Central memory CD8-positive, alpha-beta T cell (primary cell): ENCODE measurements at regions not wholly inside any gene's neighbourhood (a gene's known extent, or its start where the extent isn't known, plus 50 kb on each side); places are given as distances from the start of the nearest gene placed in this dataset.

Experiments
- ATAC-seq: fragments of 150-1000 bp; cut with Tn5 transposase; replicated peaks from 2 replicates; pipeline ENCODE4 v1.10.0; 2022; ENCODE audit warnings: mild to moderate bottlenecking, moderate FRiP score, moderate number of reproducible peaks; ENCODE audit not compliant: poor library complexity, severe bottlenecking; ENCODE audit errors: extremely low read depth
- DNase-seq, 2 donors: peaks; one replicate each; pipeline ENCODE4 v3.0.0; 2021; ENCODE audit warnings: low spot score in 2 of 2
- H3K27ac Mint-ChIP-seq: one replicate; pipeline ENCODE4 v1.8.0; 2022; ENCODE audit warnings: low read depth, mild to moderate bottlenecking, moderate library complexity, mixed read lengths
- H3K27me3 Mint-ChIP-seq: one replicate; pipeline ENCODE4 v1.8.0; 2022; ENCODE audit warnings: mixed read lengths
- H3K36me3 Mint-ChIP-seq: one replicate; pipeline ENCODE4 v1.8.0; 2022; ENCODE audit warnings: mild to moderate bottlenecking, moderate library complexity, mixed read lengths; ENCODE audit not compliant: insufficient read depth
- H3K4me1 Mint-ChIP-seq: one replicate; pipeline ENCODE4 v1.8.0; 2022; ENCODE audit warnings: mixed read lengths
- H3K4me3 Mint-ChIP-seq: one replicate; pipeline ENCODE4 v1.8.0; 2022; ENCODE audit warnings: mild to moderate bottlenecking, moderate library complexity, mixed read lengths
- H3K9me3 Mint-ChIP-seq: one replicate; pipeline ENCODE4 v1.8.0; 2022; ENCODE audit warnings: mixed read lengths

DNA sequence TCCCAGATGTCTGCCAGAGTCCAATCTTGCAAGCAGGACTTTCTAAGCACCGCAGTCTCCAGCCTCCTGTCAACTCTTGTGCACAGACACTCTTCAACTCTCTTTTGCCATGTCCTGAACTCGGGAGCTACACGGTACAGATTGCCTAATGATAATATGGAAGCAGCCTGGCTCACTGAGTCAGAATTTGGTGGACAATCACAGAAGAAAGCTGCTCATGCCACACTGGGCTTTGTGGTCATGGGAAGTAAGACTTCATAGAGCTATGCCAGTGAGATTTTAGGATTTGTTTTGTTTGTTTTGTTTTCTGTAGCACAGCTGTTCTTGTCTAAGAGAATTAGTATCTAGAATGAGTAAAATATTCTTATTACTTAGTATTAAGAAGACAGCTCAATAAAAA lies 144.1 kb upstream of the PRSS58 start:
- no peak overlapping the region for H3K27ac Mint-ChIP-seq
- H3K9me3 Mint-ChIP-seq, result no peaks in the 10 kb centered on the region
- H3K36me3 Mint-ChIP-seq, result no peaks in the 10 kb centered on the region
- DNase-seq (no peak), ATAC-seq (no peak)
- H3K4me1 Mint-ChIP-seq, result no peaks in the 10 kb centered on the region
- no peak overlapping the region for H3K4me3 Mint-ChIP-seq
- peaks cover 50% of the 10 kb centered on the region for H3K27me3 Mint-ChIP-seq

DNA sequence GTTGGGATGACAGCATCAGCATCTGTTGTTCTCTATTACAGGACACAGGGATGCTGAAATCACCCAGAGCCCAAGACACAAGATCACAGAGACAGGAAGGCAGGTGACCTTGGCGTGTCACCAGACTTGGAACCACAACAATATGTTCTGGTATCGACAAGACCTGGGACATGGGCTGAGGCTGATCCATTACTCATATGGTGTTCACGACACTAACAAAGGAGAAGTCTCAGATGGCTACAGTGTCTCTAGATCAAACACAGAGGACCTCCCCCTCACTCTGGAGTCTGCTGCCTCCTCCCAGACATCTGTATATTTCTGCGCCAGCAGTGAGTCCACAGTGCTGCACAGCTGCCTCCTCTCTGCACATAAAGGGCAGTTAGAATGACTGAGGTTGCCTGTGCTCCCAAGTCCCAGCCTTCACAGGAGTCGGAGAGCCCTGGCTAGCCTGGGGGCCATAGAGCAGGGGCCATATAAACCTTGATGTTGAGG lies 142.2 kb upstream of the PRSS58 start:
- H3K27ac Mint-ChIP-seq, result no peak overlapping the region
- peaks cover 47% of the 10 kb centered on the region for H3K27me3 Mint-ChIP-seq
- no peak for ATAC-seq
- H3K4me1 Mint-ChIP-seq, result no peaks in the 10 kb centered on the region
- no peaks in the 10 kb centered on the region for H3K9me3 Mint-ChIP-seq
- no peaks in the 10 kb centered on the region for H3K36me3 Mint-ChIP-seq
- H3K4me3 Mint-ChIP-seq, result no peak overlapping the region
- DNase-seq, result no peak

DNA sequence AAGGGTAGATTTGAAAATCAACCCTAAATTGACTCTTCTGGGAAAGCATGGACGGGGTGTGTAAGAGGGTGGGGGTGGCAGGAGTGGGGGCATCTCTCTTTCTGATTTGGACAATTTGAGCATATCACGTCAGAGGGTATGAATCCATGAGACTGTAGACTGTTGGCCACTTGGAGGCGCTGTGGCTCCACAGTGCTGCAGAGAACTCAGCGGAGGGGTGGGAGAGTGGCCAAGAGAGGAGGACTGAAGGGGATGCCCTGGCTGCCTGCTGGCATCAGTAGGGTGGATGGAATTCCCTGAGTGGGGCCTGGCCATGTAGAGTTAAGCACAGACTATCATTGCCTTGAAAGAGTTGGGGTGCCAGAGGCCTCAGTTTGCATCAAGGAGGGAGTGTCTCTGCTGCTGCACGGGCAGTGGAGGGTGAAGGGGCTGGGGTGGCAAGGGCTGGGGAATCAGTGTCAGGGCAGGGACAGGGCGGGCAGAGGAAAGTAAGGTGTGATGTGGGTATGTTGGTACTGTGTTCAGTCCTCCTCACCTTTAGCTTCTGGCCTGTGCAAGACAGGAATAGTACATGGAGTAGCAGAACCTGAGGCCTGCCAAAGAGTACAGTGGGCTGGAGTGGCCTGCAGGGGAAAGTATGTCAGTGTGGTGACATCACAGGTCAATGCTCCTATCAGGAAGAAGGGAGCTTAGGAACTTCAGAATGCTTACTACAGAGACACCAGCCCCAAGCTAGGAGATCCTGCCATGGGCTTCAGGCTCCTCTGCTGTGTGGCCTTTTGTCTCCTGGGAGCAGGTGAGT lies 133.5 kb upstream of the PRSS58 start:
- Mint-ChIP-seq H3K36me3 (no peaks in the 10 kb centered on the region), H3K9me3 (no peaks in the 10 kb centered on the region), H3K4me3 (peak overlapping the region; percentile 41), H3K27me3 (peaks cover 6% of the 10 kb centered on the region), H3K27ac (no peak overlapping the region), H3K4me1 (no peaks in the 10 kb centered on the region)
- no peak for DNase-seq
- ATAC-seq, result peak; percentile 52

DNA sequence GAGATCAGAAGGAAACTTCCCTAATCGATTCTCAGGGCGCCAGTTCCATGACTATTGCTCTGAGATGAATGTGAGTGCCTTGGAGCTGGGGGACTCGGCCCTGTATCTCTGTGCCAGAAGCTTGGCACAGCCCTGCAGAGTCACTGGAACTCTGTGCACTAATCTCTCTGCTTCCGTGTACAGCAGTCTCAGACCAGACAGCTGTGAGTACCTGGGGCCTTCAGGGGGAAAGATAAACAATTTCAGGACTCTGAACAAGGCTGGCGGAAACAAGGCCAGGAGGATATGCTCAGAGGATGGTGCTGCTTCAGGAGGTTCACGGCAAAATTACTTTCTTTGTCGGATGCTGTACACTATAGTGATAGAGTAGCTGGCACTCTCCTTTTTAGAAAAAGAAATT lies 131.7 kb upstream of the PRSS58 start:
- H3K27me3 Mint-ChIP-seq, result peaks cover 4% of the 10 kb centered on the region
- H3K27ac Mint-ChIP-seq, result no peak overlapping the region
- DNase-seq, result no peak
- ATAC-seq, result no peak
- H3K9me3 Mint-ChIP-seq, result no peaks in the 10 kb centered on the region
- H3K36me3 Mint-ChIP-seq, result no peaks in the 10 kb centered on the region
- H3K4me1 Mint-ChIP-seq, result peaks cover 9% of the 10 kb centered on the region
- no peak overlapping the region for H3K4me3 Mint-ChIP-seq

DNA sequence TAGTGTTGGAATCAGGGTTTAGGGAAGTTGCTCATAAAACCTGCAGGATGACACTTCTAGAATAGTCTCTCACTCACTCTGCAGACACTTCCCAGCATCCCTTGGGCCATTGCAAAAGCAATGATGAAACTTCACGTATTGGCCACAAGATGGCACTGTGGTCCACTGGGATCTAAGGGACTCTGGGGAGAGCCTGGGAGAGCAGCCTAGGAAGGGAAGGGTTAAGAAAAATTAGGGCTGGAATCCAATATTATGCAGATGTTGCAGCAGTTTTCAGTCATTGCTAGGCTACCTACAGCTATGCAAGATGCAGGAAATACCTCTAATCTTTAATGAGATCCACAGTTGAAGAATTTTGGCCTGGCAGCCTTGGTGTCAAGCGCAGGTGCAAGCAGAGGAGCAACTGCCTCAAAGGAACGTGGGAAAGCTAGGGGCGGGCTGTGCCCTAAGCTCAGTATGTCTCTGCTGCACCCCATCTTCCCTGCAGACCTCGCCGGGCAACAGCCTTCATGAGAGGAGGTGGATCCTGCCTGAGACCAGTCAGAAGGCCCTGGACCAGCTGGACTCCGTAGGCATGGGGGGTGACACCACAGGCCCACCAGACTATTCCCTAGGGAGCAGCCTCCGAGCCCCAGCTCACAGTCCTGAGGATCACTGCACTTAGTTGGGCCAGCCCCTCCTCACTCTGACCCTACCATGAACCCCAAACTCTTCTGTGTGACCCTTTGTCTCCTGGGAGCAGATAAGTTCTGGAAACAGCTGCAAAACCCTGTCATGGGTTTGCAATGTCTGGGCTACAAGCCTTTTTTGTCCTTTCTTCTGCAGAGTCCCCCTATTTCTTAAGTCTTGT lies 127.9 kb upstream of the PRSS58 start:
- no peak for DNase-seq
- Mint-ChIP-seq H3K4me1 (peaks cover 22% of the 10 kb centered on the region), H3K36me3 (no peaks in the 10 kb centered on the region)

DNA sequence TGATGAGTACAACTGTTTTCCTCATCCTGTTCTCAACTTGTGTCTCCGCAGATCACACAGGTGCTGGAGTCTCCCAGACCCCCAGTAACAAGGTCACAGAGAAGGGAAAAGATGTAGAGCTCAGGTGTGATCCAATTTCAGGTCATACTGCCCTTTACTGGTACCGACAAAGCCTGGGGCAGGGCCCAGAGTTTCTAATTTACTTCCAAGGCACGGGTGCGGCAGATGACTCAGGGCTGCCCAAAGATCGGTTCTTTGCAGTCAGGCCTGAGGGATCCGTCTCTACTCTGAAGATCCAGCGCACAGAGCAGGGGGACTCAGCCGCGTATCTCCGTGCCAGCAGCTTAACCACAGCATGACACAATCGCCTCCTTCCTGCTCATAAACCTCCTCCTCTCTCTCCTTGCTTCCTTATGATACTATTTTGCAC lies 126.7 kb upstream of the PRSS58 start:
- Mint-ChIP-seq H3K9me3 (no peaks in the 10 kb centered on the region), H3K27ac (peak overlapping the region; percentile 11)

More for the DNA sequence above, 127.9 kb upstream of the PRSS58 start:
- peak overlapping the region; percentile 34 for H3K4me3 Mint-ChIP-seq
- no peaks in the 10 kb centered on the region for H3K9me3 Mint-ChIP-seq
- no peaks in the 10 kb centered on the region for H3K27me3 Mint-ChIP-seq
- H3K27ac Mint-ChIP-seq, result no peak overlapping the region
- peak; percentile 48 for ATAC-seq

DNA sequence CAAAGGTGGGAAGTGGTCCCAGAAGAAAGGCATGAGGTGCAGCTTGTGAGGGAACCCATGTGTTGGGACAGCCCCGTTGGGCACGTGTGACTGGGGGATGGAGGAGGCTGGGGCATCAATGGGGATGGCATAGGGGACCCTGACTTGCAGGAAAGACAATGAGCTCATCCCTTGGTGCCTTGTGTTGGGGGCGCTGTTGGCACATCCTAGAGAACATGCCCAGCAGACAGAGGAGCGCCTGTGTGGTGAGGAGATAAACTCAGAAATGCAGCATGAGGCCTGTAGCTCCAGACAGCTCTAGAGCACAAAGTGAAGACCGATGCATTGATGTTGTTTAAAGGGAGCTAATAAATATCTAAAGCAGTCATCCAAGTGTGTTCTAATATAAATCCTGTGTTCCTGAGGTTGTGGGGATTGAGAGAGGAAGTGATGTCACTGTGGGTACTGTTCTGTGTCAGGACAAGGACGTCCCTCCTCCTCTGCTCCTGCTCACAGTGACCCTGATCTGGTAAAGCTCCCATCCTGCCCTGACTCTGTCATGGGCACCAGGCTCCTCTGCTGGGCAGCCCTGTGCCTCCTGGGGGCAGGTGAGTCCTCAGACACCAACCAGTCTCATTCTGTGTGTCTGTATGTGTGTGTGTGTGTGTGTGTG lies 126.1 kb upstream of the PRSS58 start:
- H3K27me3 Mint-ChIP-seq, result no peaks in the 10 kb centered on the region
- no peak for DNase-seq
- no peaks in the 10 kb centered on the region for H3K9me3 Mint-ChIP-seq
- H3K27ac Mint-ChIP-seq, result peak overlapping the region; percentile 11
- H3K4me3 Mint-ChIP-seq, result peak overlapping the region; percentile 48
- no peaks in the 10 kb centered on the region for H3K36me3 Mint-ChIP-seq
- no peak for ATAC-seq
- H3K4me1 Mint-ChIP-seq, result peaks cover 22% of the 10 kb centered on the region

More for the DNA sequence above, 126.7 kb upstream of the PRSS58 start:
- DNase-seq (no peak), ATAC-seq (peak; percentile 68)
- Mint-ChIP-seq H3K4me3 (peak overlapping the region; percentile 34), H3K27me3 (no peaks in the 10 kb centered on the region), H3K4me1 (peaks cover 22% of the 10 kb centered on the region), H3K36me3 (no peaks in the 10 kb centered on the region)

DNA sequence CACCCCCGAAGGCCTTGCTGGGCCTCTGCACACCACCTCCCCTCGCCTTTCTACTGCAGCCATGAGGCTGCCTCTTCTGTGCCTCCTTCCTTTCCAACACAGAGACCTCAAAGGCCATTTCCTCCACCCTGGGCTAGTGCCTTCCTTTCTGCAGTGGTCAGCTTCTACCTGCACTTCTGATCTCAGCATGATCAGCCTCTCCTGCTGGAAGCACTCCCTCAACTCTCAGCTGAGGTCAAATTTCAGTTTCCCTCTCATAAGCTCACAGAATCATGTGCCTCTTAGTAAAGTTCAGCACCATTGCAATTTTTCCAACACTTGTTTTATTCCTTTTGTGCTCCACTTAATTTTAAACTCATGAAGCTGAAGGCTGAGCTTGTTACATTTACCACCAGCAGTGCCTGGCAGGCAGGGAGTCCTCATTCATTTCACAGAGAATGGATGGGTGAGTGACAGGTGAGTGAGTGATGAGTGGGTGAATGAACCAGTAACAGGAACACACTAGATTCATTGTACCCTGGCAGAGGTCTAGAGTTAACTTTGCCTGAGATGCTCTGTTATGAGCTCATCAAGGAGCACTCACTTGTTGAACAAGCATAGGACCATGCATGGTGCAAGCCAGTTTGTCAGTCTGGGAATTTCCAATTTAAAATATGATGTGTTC lies 124.0 kb upstream of the PRSS58 start:
- H3K4me3 Mint-ChIP-seq, result no peak overlapping the region
- H3K4me1 Mint-ChIP-seq, result peaks cover 22% of the 10 kb centered on the region
- ATAC-seq (no peak), DNase-seq (no peak)
- no peaks in the 10 kb centered on the region for H3K9me3 Mint-ChIP-seq
- H3K36me3 Mint-ChIP-seq, result no peaks in the 10 kb centered on the region
- H3K27me3 Mint-ChIP-seq, result no peaks in the 10 kb centered on the region
- H3K27ac Mint-ChIP-seq, result no peak overlapping the region

DNA sequence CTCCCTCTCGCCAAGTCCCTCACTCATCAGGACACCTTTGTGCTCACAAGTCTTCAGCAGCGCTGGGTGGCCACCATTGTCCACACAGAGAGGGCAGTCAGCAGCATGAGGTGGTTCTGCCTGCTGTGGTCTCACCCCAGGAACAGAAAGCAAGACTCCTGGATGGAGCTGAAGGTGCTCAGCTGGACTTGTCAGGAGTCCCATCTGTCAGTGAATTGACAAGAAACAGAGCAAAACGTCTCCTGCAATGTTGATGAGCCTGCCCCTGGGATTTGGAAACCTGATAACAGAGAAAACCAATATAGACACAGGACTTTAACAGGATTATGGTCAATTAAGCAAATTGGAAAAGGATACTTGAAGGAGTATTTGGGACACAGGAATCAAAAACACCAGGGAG lies 122.2 kb upstream of the PRSS58 start:
- Mint-ChIP-seq H3K27ac (no peak overlapping the region), H3K27me3 (peaks cover 10% of the 10 kb centered on the region), H3K36me3 (no peaks in the 10 kb centered on the region), H3K4me3 (no peak overlapping the region), H3K4me1 (peaks cover 18% of the 10 kb centered on the region), H3K9me3 (no peaks in the 10 kb centered on the region)
- no peak for ATAC-seq
- DNase-seq, result no peak

DNA sequence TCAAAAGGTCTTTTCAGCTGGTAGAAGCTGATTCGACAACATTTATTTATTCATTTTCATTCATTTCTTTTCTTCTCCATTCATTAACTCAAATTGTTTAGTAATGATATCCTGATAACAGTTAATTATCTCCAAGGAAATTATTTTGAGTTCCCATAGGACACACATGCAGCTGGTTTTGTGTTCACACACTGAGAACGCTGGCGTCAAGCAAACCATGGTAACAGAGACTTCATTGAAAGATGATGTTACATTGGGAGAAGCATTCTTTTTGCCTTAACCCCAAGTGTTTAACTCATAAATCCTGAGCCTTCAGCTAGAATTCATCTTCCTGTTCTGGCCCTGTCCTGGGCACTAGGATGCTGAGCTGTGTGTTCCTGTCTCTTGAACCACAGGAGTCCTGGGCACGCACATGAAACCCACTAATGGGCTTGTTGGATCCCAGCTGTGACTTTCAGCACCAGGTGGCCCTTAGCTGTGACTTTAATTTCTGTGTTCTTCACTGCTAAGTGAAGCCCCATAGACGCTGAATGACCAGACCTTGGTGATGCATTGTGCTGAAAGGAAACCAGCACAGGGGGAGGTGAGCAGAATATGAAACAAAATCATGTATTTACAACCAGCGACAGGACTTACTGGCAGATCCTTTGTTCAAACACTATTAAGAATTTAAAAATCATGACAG lies 121.5 kb upstream of the PRSS58 start:
- H3K27me3 Mint-ChIP-seq, result peaks cover 10% of the 10 kb centered on the region
- H3K4me1 Mint-ChIP-seq, result peaks cover 12% of the 10 kb centered on the region
- no peak for ATAC-seq
- no peak for DNase-seq
- no peak overlapping the region for H3K27ac Mint-ChIP-seq
- no peaks in the 10 kb centered on the region for H3K36me3 Mint-ChIP-seq
- no peaks in the 10 kb centered on the region for H3K9me3 Mint-ChIP-seq
- H3K4me3 Mint-ChIP-seq, result no peak overlapping the region

DNA sequence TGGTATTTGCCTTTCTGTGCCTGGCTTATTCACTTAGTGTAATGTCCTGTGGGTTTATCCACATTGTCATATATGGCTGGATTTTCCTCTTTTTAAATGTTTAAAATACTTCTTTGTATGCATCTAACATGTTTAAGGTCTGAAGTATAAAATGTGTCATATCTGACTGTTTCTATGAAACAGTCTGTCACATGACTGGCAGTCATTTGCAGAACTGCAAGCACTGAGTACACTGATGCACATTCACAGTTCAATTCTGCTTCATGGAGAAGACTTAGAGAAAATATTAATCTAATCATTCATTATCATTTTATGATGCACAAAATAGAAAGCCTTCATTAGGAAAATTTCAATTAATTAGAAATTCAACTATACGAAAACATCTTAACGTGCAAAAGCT lies 119.7 kb upstream of the PRSS58 start:
- no peak overlapping the region for H3K4me3 Mint-ChIP-seq
- peaks cover 10% of the 10 kb centered on the region for H3K27me3 Mint-ChIP-seq
- no peaks in the 10 kb centered on the region for H3K36me3 Mint-ChIP-seq
- ATAC-seq, result no peak
- peaks cover 5% of the 10 kb centered on the region for H3K4me1 Mint-ChIP-seq
- no peak for DNase-seq
- H3K9me3 Mint-ChIP-seq, result no peaks in the 10 kb centered on the region
- H3K27ac Mint-ChIP-seq, result no peak overlapping the region
